WTC11 (cell line): ENCODE measurements at regions not wholly inside any gene's neighbourhood (a gene's known extent, or its start where the extent isn't known, plus 50 kb on each side); places are given as distances from the start of the nearest gene placed in this dataset.

Source experiments
- ATAC-seq: fragments of 200-7000 bp; cut with Tn5 transposase; 2 replicates; pipeline ENCODE4 v1.10.0; 2021; ENCODE audit warnings: mild to moderate bottlenecking, moderate library complexity
- CTCF ChIA-PET: fragments of 300-600 bp; sonication (Branson Sonifier 250); formaldehyde crosslinking; loops from one replicate; lab custom pipeline; 2021; ENCODE audit warnings: antibody characterized with exemption; lab: Charles Lee
- POLR2A ChIA-PET: fragments of 350-600 bp; sonication (Branson Sonifier 250); formaldehyde crosslinking; loops from one replicate; lab custom pipeline; 2021; ENCODE audit warnings: antibody characterized with exemption; lab: Charles Lee
- DNase-seq: peaks from one replicate; pipeline ENCODE4 v3.0.0; 2021; ENCODE audit warnings: low spot score
- H3K27ac Mint-ChIP-seq: 2 replicates; pipeline ENCODE4 v1.8.0; 2021; ENCODE audit warnings: mixed read lengths
- H3K27me3 Mint-ChIP-seq: 2 replicates; pipeline ENCODE4 v1.8.0; 2021; ENCODE audit warnings: low read depth, mild to moderate bottlenecking, moderate library complexity, mixed read lengths
- H3K36me3 Mint-ChIP-seq: 2 replicates; pipeline ENCODE4 v1.8.0; 2021; ENCODE audit warnings: mixed read lengths
- H3K4me1 Mint-ChIP-seq: 2 replicates; pipeline ENCODE4 v1.8.0; 2022; ENCODE audit warnings: mixed read lengths
- H3K4me3 Mint-ChIP-seq: 2 replicates; pipeline ENCODE4 v1.8.0; 2021; ENCODE audit warnings: mild to moderate bottlenecking, moderate library complexity, mixed read lengths
- H3K9me3 Mint-ChIP-seq: 2 replicates; pipeline ENCODE4 v1.8.0; 2021; ENCODE audit warnings: mixed read lengths
- AR ChIP-seq: fragments of 250-450 bp; sonication (Bioruptor Pico); IDR thresholded peaks from 2 replicates; pipeline ENCODE4 v1.9.0; 2021; ENCODE audit warnings: mild to moderate bottlenecking
- CBFB ChIP-seq: sonication (generic); formaldehyde crosslinking; IDR thresholded peaks from 2 replicates; pipeline ENCODE4 v1.8.1; 2022; ENCODE audit warnings: mild to moderate bottlenecking, low read depth, missing genetic modification reagents
- CDX4 ChIP-seq: fragments of 250-450 bp; sonication (Bioruptor Pico); IDR thresholded peaks from 2 replicates; pipeline ENCODE4 v1.9.0; 2021; ENCODE audit warnings: moderate library complexity, mild to moderate bottlenecking, inconsistent platforms, borderline replicate concordance
- CREB1 ChIP-seq: sonication (generic); formaldehyde crosslinking; IDR thresholded peaks from 2 replicates; pipeline ENCODE4 v1.8.0; 2023; ENCODE audit warnings: mild to moderate bottlenecking, missing genetic modification reagents
- CREM ChIP-seq: sonication (generic); formaldehyde crosslinking; IDR thresholded peaks from 2 replicates; pipeline ENCODE4 v1.8.1; 2022; ENCODE audit warnings: mild to moderate bottlenecking, missing genetic modification reagents, moderate library complexity
- E2F4 ChIP-seq: sonication (generic); formaldehyde crosslinking; IDR thresholded peaks from 2 replicates; pipeline ENCODE4 v1.8.1; 2022; ENCODE audit warnings: low read depth, mild to moderate bottlenecking, moderate library complexity, missing genetic modification reagents, borderline replicate concordance
- ERG ChIP-seq: fragments of 250-450 bp; sonication (Bioruptor Pico); IDR thresholded peaks from 2 replicates; pipeline ENCODE4 v1.8.0; 2021; ENCODE audit warnings: mild to moderate bottlenecking
- ESRRA ChIP-seq: sonication (generic); formaldehyde crosslinking; IDR thresholded peaks from 2 replicates; pipeline ENCODE4 v1.8.1; 2022; ENCODE audit warnings: mild to moderate bottlenecking, missing genetic modification reagents, borderline replicate concordance
- FOXJ3 ChIP-seq: sonication (generic); formaldehyde crosslinking; IDR thresholded peaks from 2 replicates; pipeline ENCODE4 v1.9.0; 2021; ENCODE audit warnings: missing genetic modification reagents, mild to moderate bottlenecking, borderline replicate concordance
- FOXP1 ChIP-seq: sonication (generic); formaldehyde crosslinking; IDR thresholded peaks from 2 replicates; pipeline ENCODE4 v1.8.0; 2022; ENCODE audit warnings: missing genetic modification reagents, mild to moderate bottlenecking, moderate library complexity, borderline replicate concordance
- GABPB1 ChIP-seq: sonication (generic); formaldehyde crosslinking; IDR thresholded peaks from 2 replicates; pipeline ENCODE4 v1.8.1; 2023; ENCODE audit warnings: mild to moderate bottlenecking, missing genetic modification reagents
- JAZF1 ChIP-seq: fragments of 250-450 bp; sonication (Bioruptor Pico); IDR thresholded peaks from 2 replicates; pipeline ENCODE4 v1.9.0; 2021; ENCODE audit warnings: moderate library complexity, mild to moderate bottlenecking, inconsistent platforms
- KAT7 ChIP-seq: sonication (generic); formaldehyde crosslinking; IDR thresholded peaks from 2 replicates; pipeline ENCODE4 v1.8.1; 2023; ENCODE audit warnings: missing genetic modification reagents, mild to moderate bottlenecking, borderline replicate concordance
- NR1H2 ChIP-seq: sonication (generic); formaldehyde crosslinking; IDR thresholded peaks from 2 replicates; pipeline ENCODE4 v1.9.0; 2021; ENCODE audit warnings: mild to moderate bottlenecking, moderate library complexity, missing genetic modification reagents
- NR3C1 ChIP-seq: sonication (generic); formaldehyde crosslinking; conservative IDR thresholded peaks from 2 replicates; pipeline ENCODE4 v1.8.1; 2023; ENCODE audit warnings: low read depth, mild to moderate bottlenecking, missing genetic modification reagents
- OVOL2 ChIP-seq: fragments of 250-450 bp; sonication (Bioruptor Pico); IDR thresholded peaks from 2 replicates; pipeline ENCODE4 v1.9.0; 2021; ENCODE audit warnings: mild to moderate bottlenecking, borderline replicate concordance
- PRRX2 ChIP-seq: fragments of 250-450 bp; sonication (Bioruptor Pico); IDR thresholded peaks from 2 replicates; pipeline ENCODE4 v1.8.0; 2021; ENCODE audit warnings: mild to moderate bottlenecking
- SMAD3 ChIP-seq: sonication (generic); formaldehyde crosslinking; IDR thresholded peaks from 2 replicates; pipeline ENCODE4 v1.8.0; 2022; ENCODE audit warnings: missing genetic modification reagents, mild to moderate bottlenecking, borderline replicate concordance
- SMAD4 ChIP-seq: sonication (generic); formaldehyde crosslinking; IDR thresholded peaks from 2 replicates; pipeline ENCODE4 v1.8.0; 2022; ENCODE audit warnings: mild to moderate bottlenecking, missing genetic modification reagents
- SP1 ChIP-seq: sonication (generic); formaldehyde crosslinking; conservative IDR thresholded peaks from 2 replicates; pipeline ENCODE4 v1.8.1; 2022; ENCODE audit warnings: missing genetic modification reagents
- TEAD4 ChIP-seq: sonication (generic); formaldehyde crosslinking; IDR thresholded peaks from 2 replicates; pipeline ENCODE4 v1.8.0; 2022; ENCODE audit warnings: mild to moderate bottlenecking, missing genetic modification reagents
- ZNF138 ChIP-seq: sonication (generic); formaldehyde crosslinking; conservative IDR thresholded peaks from 2 replicates; pipeline ENCODE4 v1.8.1; 2022; ENCODE audit warnings: mild to moderate bottlenecking, moderate library complexity, missing genetic modification reagents
- ZNF423 ChIP-seq: fragments of 250-450 bp; sonication (Bioruptor Pico); IDR thresholded peaks from 2 replicates; pipeline ENCODE4 v2.1.2; 2022; ENCODE audit warnings: mild to moderate bottlenecking, moderate library complexity
- ZNF425 ChIP-seq: fragments of 250-450 bp; sonication (Bioruptor Pico); conservative IDR thresholded peaks from 2 replicates; pipeline ENCODE4 v1.9.0; 2021; ENCODE audit warnings: mild to moderate bottlenecking

DNA sequence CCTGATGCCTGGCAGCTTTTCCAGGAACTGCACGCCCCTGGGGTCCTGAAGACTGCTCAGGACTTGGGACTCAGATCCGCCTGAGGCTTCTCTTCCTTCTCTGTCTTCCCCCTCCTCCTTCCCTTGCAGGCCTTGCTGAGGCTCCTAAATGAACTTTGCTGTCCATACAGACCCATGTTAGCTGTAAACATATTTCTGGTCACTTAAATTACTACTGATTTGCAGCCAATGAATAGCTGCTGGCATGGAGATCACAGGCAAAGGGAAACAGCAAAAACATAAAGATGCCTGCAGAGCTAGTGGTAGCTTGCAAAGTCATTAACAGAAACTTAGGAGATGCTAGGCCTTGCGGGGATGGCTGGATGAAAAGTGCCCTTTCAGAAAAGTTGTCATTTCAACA lies 261.9 kb downstream of the GADD45G start (continued):
- TF ChIP-seq ZNF425 (no peak), SMAD3 (CRISPR knock-in tag) (no peak), SMAD4 (CRISPR knock-in tag) (no peak), NR1H2 (no peak), SP1 (CRISPR knock-in tag) (no peak), CBFB (no peak), JAZF1 (CRISPR knock-in tag) (no peak), GABPB1 (CRISPR knock-in tag) (no peak), KAT7 (CRISPR knock-in tag) (no peak), TEAD4 (CRISPR knock-in tag) (no peak), ZNF423 (CRISPR knock-in tag) (no peak), AR (CRISPR knock-in tag) (no peak), ESRRA (CRISPR knock-in tag) (no peak), ERG (CRISPR knock-in tag) (no peak)
- TF ChIP-seq, all 79 proteins: peak for 0

- H3K27me3 Mint-ChIP-seq = no peaks in the 10 kb centered on the region
- ChIA-PET POLR2A (no interaction called here), CTCF (no interaction called here)
- H3K27ac Mint-ChIP-seq = no peak overlapping the region
- ATAC-seq (no peak), DNase-seq (no peak)
- H3K4me3 Mint-ChIP-seq = no peak overlapping the region
- 0 out of 2 replicates have a peak, but pooled peaks cover under 1% of the 10 kb centered on the region for H3K4me1 Mint-ChIP-seq
- H3K36me3 Mint-ChIP-seq = no peaks in the 10 kb centered on the region
- H3K9me3 Mint-ChIP-seq = no peaks in the 10 kb centered on the region
- TF ChIP-seq ZNF138 (CRISPR knock-in tag) (no peak), CREB1 (CRISPR knock-in tag) (no peak), GABPB1 (CRISPR knock-in tag) (no peak), OVOL2 (CRISPR knock-in tag) (no peak), CREM (CRISPR knock-in tag) (no peak), FOXP1 (CRISPR knock-in tag) (no peak), ZNF425 (no peak), CDX4 (no peak), FOXJ3 (CRISPR knock-in tag) (no peak), PRRX2 (CRISPR knock-in tag) (no peak), ZNF423 (CRISPR knock-in tag) (no peak), NR3C1 (CRISPR knock-in tag) (no peak), TEAD4 (CRISPR knock-in tag) (no peak), E2F4 (CRISPR knock-in tag) (no peak)
Measured at GRCh38 chr9:89868100-89868499, 263.3 kb downstream of the GADD45G start.
